ENCODE measurements at regions not wholly inside any gene's neighbourhood (a gene's known extent, or its start where the extent isn't known, plus 50 kb on each side); places are given as distances from the start of the nearest gene placed in this dataset.

- Histone ChIP-seq H3K9me3 (ENCODE audit: insufficient read depth, low read length) (no peaks in the 10 kb centered on the region), H3K36me3 (ENCODE audit: low read length) (no peaks in the 10 kb centered on the region), H3K27ac (ENCODE audit: low read depth, low read length) (no peak overlapping the region), H3K4me3 (ENCODE audit: insufficient read depth, low read length, poor library complexity, severe bottlenecking) (no peak overlapping the region), H3K9ac (ENCODE audit: low read length) (no peak overlapping the region), H2AFZ (ENCODE audit: low read depth, low read length, severe bottlenecking) (no peak overlapping the region), H3F3A (ENCODE audit: insufficient read depth) (no peaks in the 10 kb centered on the region), H3K79me2 (ENCODE audit: insufficient read depth, low read length) (no peaks in the 10 kb centered on the region), H3K27me3 (ENCODE audit: low read length) (no peaks in the 10 kb centered on the region), H3K9me2 (replicated peaks; ENCODE audit: insufficient read depth, low read length) (no peaks in the 10 kb centered on the region), H3K4me2 (ENCODE audit: low read depth, low read length, poor library complexity, severe bottlenecking) (no peak overlapping the region), H4K20me1 (ENCODE audit: low read depth, low read length) (no peaks in the 10 kb centered on the region)
- TF ChIP-seq CTCF (IDR thresholded peaks at IDR 0.05; ENCODE audit: insufficient read depth, low read length, poor library complexity, severe bottlenecking) = no peak
Measured at GRCh38 chr12:89962648-89963047, 254.0 kb upstream of the ATP2B1 start.

GRCh38 chr12:89960607-89961394 is 252.2 kb upstream of the ATP2B1 start:
- no peak for TF ChIP-seq CTCF (IDR thresholded peaks at IDR 0.05; ENCODE audit: insufficient read depth, low read length, poor library complexity, severe bottlenecking)
- TF ChIP-seq EZH2phosphoT487 (conservative IDR thresholded peaks at IDR 0.05; ENCODE audit: low read length) = no peak
- no peak overlapping the region for H2AFZ ChIP-seq (ENCODE audit: low read depth, low read length, severe bottlenecking)

GRCh38 chr12:89960011-89960507 is 251.4 kb upstream of the ATP2B1 start:
- Histone ChIP-seq H3K4me3 (ENCODE audit: insufficient read depth, low read length, poor library complexity, severe bottlenecking) (no peak overlapping the region), H4K20me1 (ENCODE audit: low read depth, low read length) (no peaks in the 10 kb centered on the region), H3K79me2 (ENCODE audit: insufficient read depth, low read length) (no peaks in the 10 kb centered on the region), H3F3A (ENCODE audit: insufficient read depth) (no peaks in the 10 kb centered on the region), H3K4me2 (ENCODE audit: low read depth, low read length, poor library complexity, severe bottlenecking) (no peak overlapping the region), H3K27me3 (ENCODE audit: low read length) (no peaks in the 10 kb centered on the region), H3K9me3 (ENCODE audit: insufficient read depth, low read length) (no peaks in the 10 kb centered on the region), H2AFZ (ENCODE audit: low read depth, low read length, severe bottlenecking) (no peak overlapping the region), H3K36me3 (ENCODE audit: low read length) (no peaks in the 10 kb centered on the region), H3K9me2 (replicated peaks; ENCODE audit: insufficient read depth, low read length) (no peaks in the 10 kb centered on the region), H3K9ac (ENCODE audit: low read length) (no peak overlapping the region), H3K27ac (ENCODE audit: low read depth, low read length) (no peak overlapping the region)
- no peak for TF ChIP-seq CTCF (IDR thresholded peaks at IDR 0.05; ENCODE audit: insufficient read depth, low read length, poor library complexity, severe bottlenecking)
- no peak for TF ChIP-seq EZH2phosphoT487 (conservative IDR thresholded peaks at IDR 0.05; ENCODE audit: low read length)

More at GRCh38 chr12:89960607-89961394, 252.2 kb upstream of the ATP2B1 start:
- Histone ChIP-seq H3K9me3 (ENCODE audit: insufficient read depth, low read length) (no peaks in the 10 kb centered on the region), H3F3A (ENCODE audit: insufficient read depth) (no peaks in the 10 kb centered on the region), H3K4me3 (ENCODE audit: insufficient read depth, low read length, poor library complexity, severe bottlenecking) (no peak overlapping the region), H3K27ac (ENCODE audit: low read depth, low read length) (no peak overlapping the region), H3K9me2 (replicated peaks; ENCODE audit: insufficient read depth, low read length) (no peaks in the 10 kb centered on the region), H3K36me3 (ENCODE audit: low read length) (no peaks in the 10 kb centered on the region), H3K4me2 (ENCODE audit: low read depth, low read length, poor library complexity, severe bottlenecking) (no peak overlapping the region), H4K20me1 (ENCODE audit: low read depth, low read length) (no peaks in the 10 kb centered on the region), H3K9ac (ENCODE audit: low read length) (no peak overlapping the region), H3K79me2 (ENCODE audit: insufficient read depth, low read length) (no peaks in the 10 kb centered on the region), H3K27me3 (ENCODE audit: low read length) (no peaks in the 10 kb centered on the region)
